ENCODE measurements at regions not wholly inside any gene's neighbourhood (a gene's known extent, or its start where the extent isn't known, plus 50 kb on each side); places are given as distances from the start of the nearest gene placed in this dataset.

DNA sequence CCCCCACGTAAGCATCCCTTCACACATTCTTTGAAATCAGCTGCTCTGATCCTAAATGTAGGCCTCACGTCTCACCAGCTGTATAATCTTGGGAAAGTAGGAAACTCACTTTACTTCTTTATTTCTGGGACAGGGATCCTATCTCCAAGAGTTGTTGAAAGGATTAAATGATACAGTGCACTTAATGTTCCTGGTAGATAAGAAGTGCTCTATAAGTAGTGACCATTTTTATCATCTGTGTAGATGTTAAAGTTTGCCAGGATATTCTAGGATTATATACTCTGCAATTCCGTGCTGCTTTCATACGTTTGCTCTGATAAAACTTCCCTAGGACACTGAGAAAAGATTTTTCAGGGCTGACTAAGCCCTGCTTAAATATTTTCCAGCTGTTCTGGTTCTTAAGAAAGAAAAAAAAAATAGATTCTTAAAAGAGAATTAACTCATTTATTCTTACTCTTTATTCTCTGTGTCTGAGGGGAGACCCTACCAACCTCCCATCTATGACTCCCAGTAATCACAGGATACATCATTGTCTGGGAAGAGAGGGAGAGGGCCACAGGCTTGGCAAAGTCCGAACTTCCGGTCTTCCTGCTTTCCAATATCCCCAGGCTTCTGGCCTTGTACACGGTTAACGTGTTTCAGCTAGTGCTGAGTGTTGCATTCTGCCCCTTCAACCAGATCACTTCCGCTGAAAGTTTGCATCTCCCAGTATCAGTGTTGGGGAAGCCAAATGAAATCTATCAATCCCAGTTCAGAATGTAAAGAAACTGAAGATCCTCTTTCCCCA is 269.2 kb downstream of the TRIML1 start:
- Mint-ChIP-seq H3K27ac (peak overlapping the region; percentile 62), H3K27me3 (ENCODE audit: low read depth) (peaks cover 26% of the 10 kb centered on the region), H3K4me1 (peaks cover 10% of the 10 kb centered on the region), H3K9me3 (no peaks in the 10 kb centered on the region), H3K4me3 (no peak overlapping the region), H3K36me3 (no peaks in the 10 kb centered on the region)
- TF ChIP-seq, protein P1, sequence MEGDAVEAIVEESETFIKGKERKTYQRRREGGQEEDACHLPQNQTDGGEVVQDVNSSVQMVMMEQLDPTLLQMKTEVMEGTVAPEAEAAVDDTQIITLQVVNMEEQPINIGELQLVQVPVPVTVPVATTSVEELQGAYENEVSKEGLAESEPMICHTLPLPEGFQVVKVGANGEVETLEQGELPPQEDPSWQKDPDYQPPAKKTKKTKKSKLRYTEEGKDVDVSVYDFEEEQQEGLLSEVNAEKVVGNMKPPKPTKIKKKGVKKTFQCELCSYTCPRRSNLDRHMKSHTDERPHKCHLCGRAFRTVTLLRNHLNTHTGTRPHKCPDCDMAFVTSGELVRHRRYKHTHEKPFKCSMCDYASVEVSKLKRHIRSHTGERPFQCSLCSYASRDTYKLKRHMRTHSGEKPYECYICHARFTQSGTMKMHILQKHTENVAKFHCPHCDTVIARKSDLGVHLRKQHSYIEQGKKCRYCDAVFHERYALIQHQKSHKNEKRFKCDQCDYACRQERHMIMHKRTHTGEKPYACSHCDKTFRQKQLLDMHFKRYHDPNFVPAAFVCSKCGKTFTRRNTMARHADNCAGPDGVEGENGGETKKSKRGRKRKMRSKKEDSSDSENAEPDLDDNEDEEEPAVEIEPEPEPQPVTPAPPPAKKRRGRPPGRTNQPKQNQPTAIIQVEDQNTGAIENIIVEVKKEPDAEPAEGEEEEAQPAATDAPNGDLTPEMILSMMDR (IDR thresholded peaks at IDR 0.05; ENCODE audit: unreplicated experiment): no peak
- no peak for DNase-seq (ENCODE audit: low spot score in 2 of 2, unreplicated experiment in 2 of 2)

DNA sequence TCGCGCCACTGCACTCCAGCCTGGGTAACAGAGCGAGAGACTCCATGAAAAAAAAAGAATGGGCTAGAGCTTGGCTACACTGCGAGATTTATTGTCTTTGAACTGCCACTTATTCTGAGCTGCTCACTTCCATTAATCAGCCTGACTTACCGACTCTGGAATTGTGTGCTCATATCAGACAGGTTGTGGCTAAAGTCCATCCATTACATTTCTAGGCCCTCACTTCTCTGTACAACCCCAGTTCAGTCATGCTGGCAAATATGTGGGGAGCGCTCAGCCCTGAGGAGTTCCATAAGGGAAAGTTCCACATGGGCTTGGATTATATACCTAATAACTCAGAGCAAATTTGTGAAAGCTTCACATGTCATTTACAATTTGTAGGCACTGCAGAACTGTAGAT is 270.6 kb downstream of the TRIML1 start:
- no peak for DNase-seq (ENCODE audit: low spot score in 2 of 2, unreplicated experiment in 2 of 2)
- Mint-ChIP-seq H3K4me1 (peaks cover 10% of the 10 kb centered on the region), H3K9me3 (no peaks in the 10 kb centered on the region), H3K36me3 (no peaks in the 10 kb centered on the region), H3K4me3 (no peak overlapping the region), H3K27ac (no peak overlapping the region), H3K27me3 (ENCODE audit: low read depth) (peaks cover 17% of the 10 kb centered on the region)
- TF ChIP-seq, protein P1 (IDR thresholded peaks at IDR 0.05; ENCODE audit: unreplicated experiment): no peak

DNA sequence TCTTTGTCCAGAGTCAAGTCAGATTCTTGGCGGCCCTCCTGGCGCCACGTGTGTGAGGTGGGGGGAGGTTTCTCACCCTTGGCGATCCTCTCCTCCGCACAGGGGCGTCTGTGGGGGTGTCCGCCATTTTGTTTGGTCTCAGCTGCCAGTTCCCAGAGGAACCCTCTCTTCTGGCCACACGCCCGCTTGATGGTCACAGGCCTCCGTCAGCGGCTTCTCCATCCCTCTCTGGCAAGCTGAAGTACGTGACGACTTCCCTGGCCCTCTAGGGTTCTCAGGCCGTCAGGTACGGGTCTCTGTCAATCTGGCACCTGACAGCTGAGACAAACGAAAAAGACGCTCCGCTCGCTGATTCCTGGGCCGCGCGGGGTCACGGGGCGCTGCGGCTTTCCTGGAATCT is 272.6 kb downstream of the TRIML1 start:
- Mint-ChIP-seq H3K36me3 (no peaks in the 10 kb centered on the region), H3K9me3 (no peaks in the 10 kb centered on the region), H3K4me1 (peaks cover 10% of the 10 kb centered on the region), H3K27ac (no peak overlapping the region), H3K27me3 (ENCODE audit: low read depth) (peaks cover 14% of the 10 kb centered on the region), H3K4me3 (no peak overlapping the region)
- TF ChIP-seq, protein P1 (IDR thresholded peaks at IDR 0.05; ENCODE audit: unreplicated experiment): no peak
- no peak for DNase-seq (ENCODE audit: low spot score in 2 of 2, unreplicated experiment in 2 of 2)

DNA sequence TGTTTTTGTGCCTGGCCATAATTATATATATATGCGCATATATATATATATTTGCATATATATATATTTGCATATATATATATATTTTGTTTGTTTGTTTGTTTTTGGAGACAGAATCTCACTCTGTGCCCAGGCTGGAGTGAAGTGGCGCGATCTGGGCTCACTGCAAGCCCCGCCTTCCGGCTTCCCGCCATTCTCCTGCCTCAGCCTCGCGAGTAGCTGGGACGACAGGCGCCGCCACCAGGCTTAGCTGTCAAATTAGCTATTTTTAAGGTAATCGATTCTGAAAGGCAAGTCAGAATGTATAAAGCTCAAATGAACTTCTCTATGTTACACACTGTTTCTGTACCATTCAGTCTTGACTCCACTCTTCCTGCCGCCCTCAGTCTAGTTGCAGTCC is 273.3 kb downstream of the TRIML1 start:
- peaks cover 12% of the 10 kb centered on the region for H3K27me3 Mint-ChIP-seq (ENCODE audit: low read depth)
- no peak overlapping the region for H3K4me3 Mint-ChIP-seq
- peaks cover 10% of the 10 kb centered on the region for H3K4me1 Mint-ChIP-seq
- no peaks in the 10 kb centered on the region for H3K36me3 Mint-ChIP-seq
- no peaks in the 10 kb centered on the region for H3K9me3 Mint-ChIP-seq
- TF ChIP-seq, protein P1 (IDR thresholded peaks at IDR 0.05; ENCODE audit: unreplicated experiment): no peak
- no peak for DNase-seq (ENCODE audit: low spot score in 2 of 2, unreplicated experiment in 2 of 2)
- H3K27ac Mint-ChIP-seq: no peak overlapping the region

DNA sequence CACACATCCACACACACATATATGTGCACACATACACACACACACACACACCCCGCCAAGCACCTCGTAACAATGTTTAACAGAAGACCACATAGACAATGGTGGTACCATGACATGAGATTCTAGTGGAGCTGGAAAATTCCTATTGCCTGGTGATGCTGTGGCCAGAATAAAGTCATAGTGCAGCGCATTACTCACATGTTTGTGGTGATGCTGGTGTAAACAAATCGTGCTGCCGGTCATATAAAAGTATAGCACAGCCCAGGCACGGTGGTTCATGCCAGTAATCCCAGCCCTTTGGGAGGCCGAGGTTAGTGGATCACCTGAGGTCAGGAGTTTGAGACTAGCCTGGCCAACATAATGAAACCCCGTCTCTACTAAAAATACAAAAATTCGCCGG is 275.2 kb downstream of the TRIML1 start:
- H3K27ac Mint-ChIP-seq: no peak overlapping the region
- TF ChIP-seq, protein P1 (IDR thresholded peaks at IDR 0.05; ENCODE audit: unreplicated experiment): no peak
- H3K4me1 Mint-ChIP-seq: peaks cover under 1% of the 10 kb centered on the region
- H3K36me3 Mint-ChIP-seq: no peaks in the 10 kb centered on the region
- DNase-seq (ENCODE audit: low spot score in 2 of 2, unreplicated experiment in 2 of 2): no peak
- H3K9me3 Mint-ChIP-seq: no peaks in the 10 kb centered on the region
- H3K4me3 Mint-ChIP-seq: no peak overlapping the region
- peaks cover 10% of the 10 kb centered on the region for H3K27me3 Mint-ChIP-seq (ENCODE audit: low read depth)
